Lower lobe of right lung (tissue), 2 donors: ENCODE measurements at regions not wholly inside any gene's neighbourhood (a gene's known extent, or its start where the extent isn't known, plus 50 kb on each side); places are given as distances from the start of the nearest gene placed in this dataset.

Experiments
- ATAC-seq, 2 donors: fragments of 200-7000 bp; cut with Tn5 transposase; one replicate each; pipeline ENCODE4 v1.9.1; 2020 to 2022; ENCODE audit warnings: mild to moderate bottlenecking in 2 of 2, moderate library complexity in 2 of 2
- DNase-seq: peaks from one replicate; pipeline ENCODE4 v3.0.0-alpha.2; 2020
- H3K27ac ChIP-seq: fragments of 200-600 bp; one replicate; pipeline ENCODE4 v1.8.0; 2022
- H3K27me3 ChIP-seq: fragments of 200-600 bp; one replicate; pipeline ENCODE4 v1.8.0; 2022; ENCODE audit warnings: low read depth
- H3K36me3 ChIP-seq: fragments of 200-600 bp; one replicate; pipeline ENCODE4 v1.8.0; 2022; ENCODE audit warnings: mild to moderate bottlenecking
- H3K4me1 ChIP-seq: fragments of 200-600 bp; one replicate; pipeline ENCODE4 v1.8.0; 2022
- H3K4me3 ChIP-seq: fragments of 200-600 bp; one replicate; pipeline ENCODE4 v1.8.0; 2022; ENCODE audit warnings: mild to moderate bottlenecking
- H3K9me3 ChIP-seq: fragments of 200-600 bp; one replicate; pipeline ENCODE4 v1.8.0; 2022
- CTCF ChIP-seq: fragments of 200-600 bp; IDR thresholded peaks from one replicate; pipeline ENCODE4 v1.8.0; 2022; ENCODE audit warnings: antibody characterized with exemption, mild to moderate bottlenecking
- intact Hi-C: fragments of 100-400 bp; cut with DNase I; formaldehyde crosslinking; loops from one replicate; pipeline ENCODE4 v1.11.0; 2022
- donor health status: DM: no; HTN: yes; CAD: no; lungs with severe emphysema.

- ATAC-seq (no peak), DNase-seq (no peak)
- no peak overlapping the region for H3K4me3 ChIP-seq
- H3K27me3 ChIP-seq: no peaks in the 10 kb centered on the region
- no peaks in the 10 kb centered on the region for H3K36me3 ChIP-seq
- peaks cover 43% of the 10 kb centered on the region for H3K4me1 ChIP-seq
- intact Hi-C loops: no loop called here
- no peak for TF ChIP-seq CTCF
- H3K27ac ChIP-seq: peak overlapping the region; percentile 61
- no peaks in the 10 kb centered on the region for H3K9me3 ChIP-seq
Observed at GRCh38 chr11:126137136-126137535, 74.3 kb downstream of the RPUSD4 start.

- Histone ChIP-seq H3K4me1 (peaks cover 48% of the 10 kb centered on the region), H3K36me3 (no peaks in the 10 kb centered on the region), H3K27ac (peak overlapping the region; percentile 61), H3K4me3 (no peak overlapping the region), H3K9me3 (no peaks in the 10 kb centered on the region), H3K27me3 (no peaks in the 10 kb centered on the region)
- peak; percentile 43 to 51 for ATAC-seq
- TF ChIP-seq CTCF: no peak
- peak; percentile 67 for DNase-seq
- intact Hi-C loops: no loop called here
Observed at GRCh38 chr11:126136507-126136906, 73.8 kb upstream of the CDON start.

DNA sequence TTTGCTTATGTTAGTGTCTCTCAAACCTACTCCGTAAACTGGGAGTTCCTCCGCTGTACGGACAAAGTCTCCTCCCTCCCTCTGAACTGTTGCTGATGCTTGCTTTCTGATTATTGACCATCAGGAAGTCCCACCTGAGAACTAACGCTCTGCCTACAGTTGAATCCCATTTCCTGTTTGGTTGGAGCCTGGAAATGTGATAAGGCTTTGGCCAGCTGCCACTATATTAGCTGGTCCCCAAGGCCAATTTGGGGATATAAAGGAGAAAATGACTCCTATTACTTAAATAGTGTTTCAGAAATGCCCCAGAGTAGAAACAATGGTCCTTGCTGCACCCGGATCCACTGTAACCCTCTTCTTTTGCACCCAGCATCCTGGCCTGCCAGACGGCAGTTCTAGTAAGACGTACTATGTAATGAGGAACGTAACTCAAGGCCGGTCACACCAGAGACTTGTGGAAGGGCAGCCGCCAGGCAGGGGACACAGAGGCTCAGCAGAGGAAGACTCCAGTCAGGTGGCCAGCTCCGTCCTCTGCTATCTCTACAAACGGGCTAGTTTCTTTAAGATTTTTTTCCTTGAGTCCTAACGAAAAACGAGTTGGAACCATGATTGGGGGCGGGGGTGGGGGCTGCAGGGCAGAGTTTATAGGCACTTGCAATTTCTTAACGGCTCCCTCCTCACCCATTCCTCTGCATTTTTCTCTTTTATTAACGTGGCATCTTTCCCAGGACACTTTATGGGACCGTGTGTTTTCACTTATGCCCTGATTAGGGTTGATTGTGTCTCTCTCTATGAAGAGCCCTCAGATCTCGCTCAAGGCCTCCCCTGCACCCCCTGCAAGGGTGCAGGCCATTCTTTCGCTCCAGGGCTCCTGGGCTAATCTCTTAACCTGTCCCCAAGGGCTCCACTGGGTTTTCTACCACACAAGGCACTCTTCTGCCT lies 72.8 kb upstream of the CDON start:
- Histone ChIP-seq H3K36me3 (no peaks in the 10 kb centered on the region), H3K27me3 (no peaks in the 10 kb centered on the region), H3K4me1 (peaks cover 46% of the 10 kb centered on the region), H3K27ac (peak overlapping the region; percentile 61), H3K4me3 (no peak overlapping the region), H3K9me3 (no peaks in the 10 kb centered on the region)
- DNase-seq (no peak), ATAC-seq (no peak)
- intact Hi-C loops: no loop called here
- TF ChIP-seq CTCF: no peak

DNA sequence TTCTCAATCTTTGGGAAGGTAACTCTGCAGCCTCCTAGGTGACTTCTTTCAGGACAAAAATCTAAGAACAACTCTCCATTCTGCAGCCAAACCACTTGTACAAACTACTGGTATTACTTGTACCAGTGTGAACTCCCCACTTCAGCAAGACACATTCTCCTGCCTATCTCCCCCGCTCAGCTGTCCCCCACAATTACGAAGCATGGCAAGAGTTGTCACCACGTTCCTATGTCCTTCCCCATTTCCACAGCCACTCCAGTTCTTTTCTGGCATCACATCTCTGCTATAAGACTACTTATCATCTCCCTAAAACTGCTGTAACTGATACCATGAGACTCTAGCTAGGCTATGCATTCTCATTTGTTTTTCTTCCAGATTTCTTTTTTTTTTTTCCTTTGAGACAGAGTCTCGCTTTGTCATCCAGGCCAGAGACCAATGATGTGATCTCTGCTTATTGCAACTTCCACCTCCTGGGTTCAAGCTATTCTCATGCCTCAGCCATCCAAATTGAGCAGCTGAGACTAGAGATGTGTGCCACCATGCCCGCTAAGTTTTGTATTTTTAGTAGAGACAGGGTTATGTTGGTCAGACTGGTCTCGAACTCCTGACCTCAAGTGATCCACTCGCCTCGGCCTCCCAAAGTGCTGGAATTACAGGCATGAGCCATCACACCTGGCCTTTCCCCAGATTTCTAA lies 71.9 kb upstream of the CDON start:
- intact Hi-C loops: no loop called here
- Histone ChIP-seq H3K9me3 (no peaks in the 10 kb centered on the region), H3K27ac (no peak overlapping the region), H3K36me3 (no peaks in the 10 kb centered on the region), H3K27me3 (no peaks in the 10 kb centered on the region), H3K4me1 (peaks cover 46% of the 10 kb centered on the region), H3K4me3 (no peak overlapping the region)
- DNase-seq (no peak), ATAC-seq (no peak)
- TF ChIP-seq CTCF: no peak

DNA sequence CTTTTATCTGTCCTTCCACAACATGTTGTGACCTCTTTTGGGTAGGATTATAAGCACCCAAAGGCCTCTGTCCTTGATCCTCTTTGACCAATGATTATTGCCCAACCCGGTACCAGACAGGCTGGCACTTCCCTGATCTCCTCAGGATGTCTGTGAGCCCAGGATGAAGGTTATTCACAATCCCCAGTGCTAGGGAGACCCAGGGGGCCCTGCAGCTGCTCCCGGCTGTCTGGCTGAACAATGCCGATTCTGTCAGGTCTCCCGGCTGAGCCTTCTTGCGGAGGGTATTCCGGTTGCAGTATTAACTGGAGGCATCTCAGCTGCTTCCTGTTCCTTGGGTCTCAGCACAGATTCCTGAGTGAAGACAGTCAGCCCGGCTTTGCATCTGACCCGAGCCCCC lies 71.2 kb upstream of the CDON start:
- ATAC-seq (no peak), DNase-seq (no peak)
- H3K9me3 ChIP-seq: no peaks in the 10 kb centered on the region
- H3K4me1 ChIP-seq: peaks cover 40% of the 10 kb centered on the region
- no peaks in the 10 kb centered on the region for H3K27me3 ChIP-seq
- TF ChIP-seq CTCF: no peak
- intact Hi-C loops: no loop called here
- no peaks in the 10 kb centered on the region for H3K36me3 ChIP-seq
- no peak overlapping the region for H3K4me3 ChIP-seq
- H3K27ac ChIP-seq: no peak overlapping the region
